ENCODE measurements at regions not wholly inside any gene's neighbourhood (a gene's known extent, or its start where the extent isn't known, plus 50 kb on each side); places are given as distances from the start of the nearest gene placed in this dataset.

GRCh38 chr6:48290595-48290994, 179.6 kb upstream of the PTCHD4 start:
- no peak overlapping the region for H3K27ac ChIP-seq
- no peaks in the 10 kb centered on the region for H3K27me3 ChIP-seq
- no peaks in the 10 kb centered on the region for H3K4me1 ChIP-seq
- H3K4me3 ChIP-seq (replicated peaks in 1 of 3) = no peak overlapping the region
- no peak for TF ChIP-seq CTCF (IDR thresholded peaks at IDR 0.05)
- no peak for TF ChIP-seq POLR2A (IDR thresholded peaks at IDR 0.05)
- 84 to 87% methylated on average over 4 of the region's 4 CpGs for WGBS, 2 donors
- intact Hi-C loops (cut with DNase I) = no loop called here
- H3K9me3 ChIP-seq = no peaks in the 10 kb centered on the region
- no peaks in the 10 kb centered on the region for H3K36me3 ChIP-seq
- DNase-seq = no peak

GRCh38 chr6:48289841-48290240, 178.8 kb upstream of the PTCHD4 start:
- 75 to 84% methylated on average over 5 of the region's 5 CpGs for WGBS, 2 donors
- Histone ChIP-seq H3K4me1 (no peaks in the 10 kb centered on the region), H3K27me3 (no peaks in the 10 kb centered on the region), H3K9me3 (no peaks in the 10 kb centered on the region), H3K27ac (no peak overlapping the region), H3K4me3 (replicated peaks in 1 of 3) (no peak overlapping the region), H3K36me3 (no peaks in the 10 kb centered on the region)
- intact Hi-C loops (cut with DNase I) = no loop called here
- TF ChIP-seq CTCF (IDR thresholded peaks at IDR 0.05) (no peak), POLR2A (IDR thresholded peaks at IDR 0.05) (no peak)
- no peak for DNase-seq

- no peaks in the 10 kb centered on the region for H3K9me3 ChIP-seq
- H3K27ac ChIP-seq = no peak overlapping the region
- H3K4me1 ChIP-seq = no peaks in the 10 kb centered on the region
- intact Hi-C loops (cut with DNase I) = no loop called here
- H3K27me3 ChIP-seq = no peaks in the 10 kb centered on the region
- 52 to 76% methylated on average over 1 of the region's 1 CpG for WGBS, 2 donors
- no peak overlapping the region for H3K4me3 ChIP-seq (replicated peaks in 1 of 3)
- no peaks in the 10 kb centered on the region for H3K36me3 ChIP-seq
- no peak for DNase-seq
- TF ChIP-seq POLR2A (IDR thresholded peaks at IDR 0.05) = no peak
- TF ChIP-seq CTCF (IDR thresholded peaks at IDR 0.05) = no peak
These were observed 170.2 kb upstream of the PTCHD4 start for GRCh38 chr6:48281217-48281616.

- H3K4me3 ChIP-seq (replicated peaks in 1 of 3) = no peak overlapping the region
- H3K36me3 ChIP-seq = no peaks in the 10 kb centered on the region
- 78 to 79% methylated on average over 1 of the region's 1 CpG for WGBS, 2 donors
- no peaks in the 10 kb centered on the region for H3K4me1 ChIP-seq
- no peaks in the 10 kb centered on the region for H3K9me3 ChIP-seq
- intact Hi-C loops (cut with DNase I) = no loop called here
- no peak for DNase-seq
- H3K27me3 ChIP-seq = no peaks in the 10 kb centered on the region
- no peak overlapping the region for H3K27ac ChIP-seq
- TF ChIP-seq POLR2A (IDR thresholded peaks at IDR 0.05) (no peak), CTCF (IDR thresholded peaks at IDR 0.05) (no peak)
These were observed 169.1 kb upstream of the PTCHD4 start for GRCh38 chr6:48280035-48280620.

- H3K27ac ChIP-seq = no peak overlapping the region
- H3K36me3 ChIP-seq = no peaks in the 10 kb centered on the region
- no peaks in the 10 kb centered on the region for H3K27me3 ChIP-seq
- H3K9me3 ChIP-seq = no peaks in the 10 kb centered on the region
- WGBS, 2 donors = 36 to 49% methylated on average over 1 of the region's 1 CpG
- intact Hi-C loops (cut with DNase I) = no loop called here
- H3K4me1 ChIP-seq = no peaks in the 10 kb centered on the region
- no peak for DNase-seq
- no peak overlapping the region for H3K4me3 ChIP-seq (replicated peaks in 1 of 3)
- no peak for TF ChIP-seq POLR2A (IDR thresholded peaks at IDR 0.05)
- TF ChIP-seq CTCF (IDR thresholded peaks at IDR 0.05) = no peak
These were observed 167.3 kb upstream of the PTCHD4 start for GRCh38 chr6:48278261-48278660.
